ENCODE measurements at regions not wholly inside any gene's neighbourhood (a gene's known extent, or its start where the extent isn't known, plus 50 kb on each side); places are given as distances from the start of the nearest gene placed in this dataset.

DNA sequence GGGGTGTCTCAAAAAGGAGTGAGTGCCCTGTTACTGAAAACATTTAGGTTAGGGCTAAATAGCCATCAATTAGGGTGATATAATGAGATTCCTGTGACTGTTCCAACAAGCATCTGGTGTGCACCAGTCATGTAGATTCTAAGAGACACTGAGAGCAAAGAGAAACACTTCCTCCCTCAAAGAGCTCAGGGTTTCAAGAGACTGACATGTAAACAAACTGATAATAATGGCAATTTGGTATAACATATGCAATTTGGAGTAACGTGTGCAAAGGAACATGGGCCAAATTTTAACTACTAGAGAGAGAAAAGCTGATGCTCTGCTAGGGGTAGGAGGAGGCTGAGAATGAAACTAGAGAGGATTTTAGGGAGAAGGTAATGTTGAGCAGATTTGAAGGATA is 237.1 kb downstream of the BMP4 start:
- TF ChIP-seq, protein P1, sequence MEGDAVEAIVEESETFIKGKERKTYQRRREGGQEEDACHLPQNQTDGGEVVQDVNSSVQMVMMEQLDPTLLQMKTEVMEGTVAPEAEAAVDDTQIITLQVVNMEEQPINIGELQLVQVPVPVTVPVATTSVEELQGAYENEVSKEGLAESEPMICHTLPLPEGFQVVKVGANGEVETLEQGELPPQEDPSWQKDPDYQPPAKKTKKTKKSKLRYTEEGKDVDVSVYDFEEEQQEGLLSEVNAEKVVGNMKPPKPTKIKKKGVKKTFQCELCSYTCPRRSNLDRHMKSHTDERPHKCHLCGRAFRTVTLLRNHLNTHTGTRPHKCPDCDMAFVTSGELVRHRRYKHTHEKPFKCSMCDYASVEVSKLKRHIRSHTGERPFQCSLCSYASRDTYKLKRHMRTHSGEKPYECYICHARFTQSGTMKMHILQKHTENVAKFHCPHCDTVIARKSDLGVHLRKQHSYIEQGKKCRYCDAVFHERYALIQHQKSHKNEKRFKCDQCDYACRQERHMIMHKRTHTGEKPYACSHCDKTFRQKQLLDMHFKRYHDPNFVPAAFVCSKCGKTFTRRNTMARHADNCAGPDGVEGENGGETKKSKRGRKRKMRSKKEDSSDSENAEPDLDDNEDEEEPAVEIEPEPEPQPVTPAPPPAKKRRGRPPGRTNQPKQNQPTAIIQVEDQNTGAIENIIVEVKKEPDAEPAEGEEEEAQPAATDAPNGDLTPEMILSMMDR (IDR thresholded peaks at IDR 0.05): no peak
- no peak for TF ChIP-seq POLR2A (IDR thresholded peaks at IDR 0.05)
